Fibroblast of lung (primary cell): ENCODE measurements at regions not wholly inside any gene's neighbourhood (a gene's known extent, or its start where the extent isn't known, plus 50 kb on each side); places are given as distances from the start of the nearest gene placed in this dataset.

Source experiments
- DNase-seq, 2 donors: peaks; one replicate each; pipeline versions ENCODE4 v3.0.0 to v3.0.0-alpha.2; 2010; ENCODE audit warnings: low read depth in 2 of 2
- H2AFZ ChIP-seq: 2 replicates; pipeline ENCODE4 v1.5.1; 2012; ENCODE audit warnings: low read length, control low read depth, inconsistent platforms
- H3K27ac ChIP-seq: 2 replicates; pipeline ENCODE4 v1.5.1; 2011; ENCODE audit warnings: low read length, control low read depth; ENCODE audit not compliant: insufficient read depth
- H3K27me3 ChIP-seq: 2 replicates; pipeline ENCODE4 v1.5.1; 2011; ENCODE audit warnings: mild to moderate bottlenecking, low read length; ENCODE audit not compliant: control insufficient read depth, insufficient read depth
- H3K36me3 ChIP-seq: 2 replicates; pipeline ENCODE4 v1.5.1; 2011; ENCODE audit warnings: low read length; ENCODE audit not compliant: control insufficient read depth, insufficient read depth
- H3K4me1 ChIP-seq: 2 replicates; pipeline ENCODE4 v1.5.1; 2011; ENCODE audit warnings: low read length; ENCODE audit not compliant: control insufficient read depth, insufficient read depth; ENCODE audit errors: extremely low read depth
- H3K4me2 ChIP-seq: 2 replicates; pipeline ENCODE4 v1.5.1; 2011; ENCODE audit warnings: low read length, control low read depth; ENCODE audit not compliant: insufficient read depth; ENCODE audit errors: extremely low read depth
- H3K4me3 ChIP-seq, 4 experiments: fragments of 200-600 bp in 1 of 4; sonication (generic) in 1 of 4; replicated peaks in 1 of 4; 2 replicates each; pipeline ENCODE4 v1.5.1; 2011 to 2016; ENCODE audit warnings: low read length in 4 of 4, low read depth in 3 of 4, mild to moderate bottlenecking in 3 of 4, control low read depth in 2 of 4, inconsistent platforms in 1 of 4, mixed read lengths in 1 of 4; ENCODE audit not compliant: insufficient read depth in 1 of 4; ENCODE audit errors: control extremely low read depth in 1 of 4
- H3K79me2 ChIP-seq: 2 replicates; pipeline ENCODE4 v1.5.1; 2012; ENCODE audit warnings: mild to moderate bottlenecking, low read length, inconsistent platforms; ENCODE audit not compliant: control insufficient read depth, insufficient read depth
- H3K9ac ChIP-seq: 2 replicates; pipeline ENCODE4 v1.5.1; 2011; ENCODE audit warnings: mild to moderate bottlenecking, low read length, control low read depth; ENCODE audit not compliant: insufficient read depth
- H3K9me3 ChIP-seq: 2 replicates; pipeline ENCODE4 v1.5.1; 2012; ENCODE audit warnings: low read depth, low read length; ENCODE audit not compliant: control insufficient read depth, insufficient read depth
- H4K20me1 ChIP-seq: 2 replicates; pipeline ENCODE4 v1.5.1; 2011; ENCODE audit warnings: low read length; ENCODE audit not compliant: control insufficient read depth, insufficient read depth; ENCODE audit errors: extremely low read depth
- EZH2 ChIP-seq: IDR thresholded peaks from 2 replicates; pipeline ENCODE4 v1.5.1; 2012; ENCODE audit warnings: low read length, control low read depth, mild to moderate bottlenecking; ENCODE audit errors: missing control alignments
- TF ChIP-seq, protein P1 (sequence below), 2 donors: IDR thresholded peaks in 1 of 2; conservative IDR thresholded peaks in 1 of 2; 1 replicate in 1 of 2; 2 replicates in 1 of 2; pipeline ENCODE4 v1.5.1; 2011 to 2012; ENCODE audit warnings: low read length in 2 of 2, control low read depth in 1 of 2, inconsistent platforms in 1 of 2, low read depth in 1 of 2, mild to moderate bottlenecking in 1 of 2

DNA sequence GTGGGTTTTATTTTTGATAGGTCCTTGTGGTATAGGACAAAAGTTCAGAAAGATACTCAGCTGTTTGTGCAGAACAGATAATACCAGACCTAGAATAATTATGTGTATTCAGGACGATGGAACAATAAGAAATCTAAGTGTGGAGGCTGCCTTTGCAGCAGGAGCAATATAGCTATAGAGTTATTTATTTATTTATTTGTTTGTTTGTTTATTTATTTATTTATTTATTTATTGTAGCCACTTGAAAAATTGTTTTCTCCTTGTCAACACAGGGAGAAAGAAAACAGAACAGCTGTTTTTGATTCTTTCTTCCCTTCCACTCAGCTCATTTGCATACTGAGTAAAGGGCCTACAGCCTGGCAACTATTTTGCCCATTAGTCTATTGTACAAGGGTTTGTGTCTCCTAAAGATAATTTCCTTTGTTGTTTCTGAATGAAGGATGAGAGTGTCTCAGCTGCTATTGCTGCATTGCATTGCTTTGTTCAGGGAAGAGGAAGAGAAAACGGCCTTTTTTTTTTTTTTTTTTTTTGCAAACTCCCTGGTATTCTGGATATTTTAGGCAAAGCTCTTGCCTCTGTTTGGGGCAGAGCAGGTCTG lies 56.0 kb upstream of the ESX1 start:
- peak overlapping the region; percentile 54 for H3K4me2 ChIP-seq
- H3K4me3 ChIP-seq = no peak overlapping the region
- no peak for DNase-seq
- no peaks in the 10 kb centered on the region for H3K27me3 ChIP-seq
- H3K9ac ChIP-seq = no peak overlapping the region
- no peaks in the 10 kb centered on the region for H3K4me1 ChIP-seq
- H4K20me1 ChIP-seq = no peaks in the 10 kb centered on the region
- no peaks in the 10 kb centered on the region for H3K36me3 ChIP-seq
- no peak overlapping the region for H3K27ac ChIP-seq
- TF ChIP-seq, protein P1, sequence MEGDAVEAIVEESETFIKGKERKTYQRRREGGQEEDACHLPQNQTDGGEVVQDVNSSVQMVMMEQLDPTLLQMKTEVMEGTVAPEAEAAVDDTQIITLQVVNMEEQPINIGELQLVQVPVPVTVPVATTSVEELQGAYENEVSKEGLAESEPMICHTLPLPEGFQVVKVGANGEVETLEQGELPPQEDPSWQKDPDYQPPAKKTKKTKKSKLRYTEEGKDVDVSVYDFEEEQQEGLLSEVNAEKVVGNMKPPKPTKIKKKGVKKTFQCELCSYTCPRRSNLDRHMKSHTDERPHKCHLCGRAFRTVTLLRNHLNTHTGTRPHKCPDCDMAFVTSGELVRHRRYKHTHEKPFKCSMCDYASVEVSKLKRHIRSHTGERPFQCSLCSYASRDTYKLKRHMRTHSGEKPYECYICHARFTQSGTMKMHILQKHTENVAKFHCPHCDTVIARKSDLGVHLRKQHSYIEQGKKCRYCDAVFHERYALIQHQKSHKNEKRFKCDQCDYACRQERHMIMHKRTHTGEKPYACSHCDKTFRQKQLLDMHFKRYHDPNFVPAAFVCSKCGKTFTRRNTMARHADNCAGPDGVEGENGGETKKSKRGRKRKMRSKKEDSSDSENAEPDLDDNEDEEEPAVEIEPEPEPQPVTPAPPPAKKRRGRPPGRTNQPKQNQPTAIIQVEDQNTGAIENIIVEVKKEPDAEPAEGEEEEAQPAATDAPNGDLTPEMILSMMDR (conservative IDR thresholded peaks at IDR 0.05 in 1 of 2, IDR thresholded peaks at IDR 0.05 in 1 of 2; ENCODE audit: low read depth in 1 of 2, low read length in 2 of 2) = no peak
- no peak for TF ChIP-seq EZH2
- H3K79me2 ChIP-seq = no peaks in the 10 kb centered on the region
- no peak overlapping the region for H2AFZ ChIP-seq
- H3K9me3 ChIP-seq = no peaks in the 10 kb centered on the region

- H3K4me1 ChIP-seq = no peaks in the 10 kb centered on the region
- peak overlapping the region in 3 of 4 experiments; percentile 25 to 54 (median 38) for H3K4me3 ChIP-seq
- H3K27me3 ChIP-seq = no peaks in the 10 kb centered on the region
- H3K9ac ChIP-seq = no peak overlapping the region
- H3K4me2 ChIP-seq = peak overlapping the region; percentile 54
- no peaks in the 10 kb centered on the region for H3K9me3 ChIP-seq
- no peaks in the 10 kb centered on the region for H4K20me1 ChIP-seq
- no peaks in the 10 kb centered on the region for H3K79me2 ChIP-seq
- H3K27ac ChIP-seq = no peak overlapping the region
- peak overlapping the region; percentile 65 for H2AFZ ChIP-seq
- no peak for TF ChIP-seq EZH2
- TF ChIP-seq, protein P1 (conservative IDR thresholded peaks at IDR 0.05 in 1 of 2, IDR thresholded peaks at IDR 0.05 in 1 of 2; ENCODE audit: low read depth in 1 of 2, low read length in 2 of 2) = peak; percentile 21 to 42
- peak; percentile 41 to 54 for DNase-seq
- no peaks in the 10 kb centered on the region for H3K36me3 ChIP-seq
Observed at GRCh38 chrX:104310090-104310489, 55.4 kb upstream of the ESX1 start.

GRCh38 chrX:104309169-104309568 lies 54.4 kb upstream of the ESX1 start:
- H3K79me2 ChIP-seq = no peaks in the 10 kb centered on the region
- no peak overlapping the region for H3K4me3 ChIP-seq
- H2AFZ ChIP-seq = no peak overlapping the region
- no peak for TF ChIP-seq EZH2
- TF ChIP-seq, protein P1 (conservative IDR thresholded peaks at IDR 0.05 in 1 of 2, IDR thresholded peaks at IDR 0.05 in 1 of 2; ENCODE audit: low read depth in 1 of 2, low read length in 2 of 2) = no peak
- H3K4me1 ChIP-seq = no peaks in the 10 kb centered on the region
- no peaks in the 10 kb centered on the region for H3K9me3 ChIP-seq
- H3K4me2 ChIP-seq = no peak overlapping the region
- H4K20me1 ChIP-seq = no peaks in the 10 kb centered on the region
- no peaks in the 10 kb centered on the region for H3K27me3 ChIP-seq
- H3K27ac ChIP-seq = no peak overlapping the region
- no peak overlapping the region for H3K9ac ChIP-seq
- no peaks in the 10 kb centered on the region for H3K36me3 ChIP-seq
- DNase-seq = no peak
